ENCODE measurements at regions not wholly inside any gene's neighbourhood (a gene's known extent, or its start where the extent isn't known, plus 50 kb on each side); places are given as distances from the start of the nearest gene placed in this dataset.

DNA sequence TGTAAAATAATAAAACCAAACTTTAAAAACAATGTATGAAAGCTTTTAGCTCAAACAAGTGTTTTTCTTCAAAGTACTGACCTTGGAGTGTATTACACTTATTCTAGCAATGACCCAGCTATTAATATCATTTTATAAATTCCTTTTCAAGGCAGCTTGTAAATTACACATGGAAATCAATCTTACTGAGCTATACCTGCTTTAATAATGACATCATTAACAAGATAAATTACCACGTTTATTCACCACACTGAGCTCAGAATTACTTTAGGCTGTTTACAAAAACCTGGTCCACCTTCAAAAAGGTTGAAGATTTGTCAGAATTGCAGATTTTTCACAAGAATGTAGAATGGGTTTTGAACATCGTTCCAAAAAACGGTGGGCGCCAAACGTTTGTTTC, 91.7 kb upstream of the RFLNA start:
- TF ChIP-seq, protein P1, sequence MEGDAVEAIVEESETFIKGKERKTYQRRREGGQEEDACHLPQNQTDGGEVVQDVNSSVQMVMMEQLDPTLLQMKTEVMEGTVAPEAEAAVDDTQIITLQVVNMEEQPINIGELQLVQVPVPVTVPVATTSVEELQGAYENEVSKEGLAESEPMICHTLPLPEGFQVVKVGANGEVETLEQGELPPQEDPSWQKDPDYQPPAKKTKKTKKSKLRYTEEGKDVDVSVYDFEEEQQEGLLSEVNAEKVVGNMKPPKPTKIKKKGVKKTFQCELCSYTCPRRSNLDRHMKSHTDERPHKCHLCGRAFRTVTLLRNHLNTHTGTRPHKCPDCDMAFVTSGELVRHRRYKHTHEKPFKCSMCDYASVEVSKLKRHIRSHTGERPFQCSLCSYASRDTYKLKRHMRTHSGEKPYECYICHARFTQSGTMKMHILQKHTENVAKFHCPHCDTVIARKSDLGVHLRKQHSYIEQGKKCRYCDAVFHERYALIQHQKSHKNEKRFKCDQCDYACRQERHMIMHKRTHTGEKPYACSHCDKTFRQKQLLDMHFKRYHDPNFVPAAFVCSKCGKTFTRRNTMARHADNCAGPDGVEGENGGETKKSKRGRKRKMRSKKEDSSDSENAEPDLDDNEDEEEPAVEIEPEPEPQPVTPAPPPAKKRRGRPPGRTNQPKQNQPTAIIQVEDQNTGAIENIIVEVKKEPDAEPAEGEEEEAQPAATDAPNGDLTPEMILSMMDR (conservative IDR thresholded peaks at IDR 0.05) = no peak
- TF ChIP-seq ZFX (IDR thresholded peaks at IDR 0.05) = no peak
